Activated naive CD4-positive, alpha-beta T cell treated with anti-CD3 and anti-CD28 coated beads for 36 hours (primary cell): ENCODE measurements at regions not wholly inside any gene's neighbourhood (a gene's known extent, or its start where the extent isn't known, plus 50 kb on each side); places are given as distances from the start of the nearest gene placed in this dataset.
"Not testable (repeated sequence)": the region's sequence is repeated elsewhere in the genome, so short reads cannot be mapped to it uniquely, and the experiment has no call there.

Experiments
- CTCF ChIA-PET: fragments of 350-600 bp; sonication (Branson Sonifier 250); formaldehyde crosslinking; loops from one replicate; lab custom pipeline; 2021; ENCODE audit warnings: antibody characterized with exemption; lab: Charles Lee
- DNase-seq: peaks from one replicate; pipeline ENCODE4 v3.0.0-alpha.2; 2020
- H3K27ac Mint-ChIP-seq: one replicate; pipeline ENCODE4 v1.8.0; 2021; ENCODE audit warnings: mild to moderate bottlenecking, mixed read lengths
- H3K27me3 Mint-ChIP-seq: one replicate; pipeline ENCODE4 v1.8.0; 2021; ENCODE audit warnings: low read depth, mixed read lengths
- H3K36me3 Mint-ChIP-seq: one replicate; pipeline ENCODE4 v1.8.0; 2021; ENCODE audit warnings: low read depth, mixed read lengths
- H3K4me1 Mint-ChIP-seq: one replicate; pipeline ENCODE4 v1.8.0; 2021; ENCODE audit warnings: low read depth, mixed read lengths
- H3K4me3 Mint-ChIP-seq: one replicate; pipeline ENCODE4 v1.8.0; 2021; ENCODE audit warnings: mild to moderate bottlenecking, moderate library complexity, mixed read lengths
- H3K9me3 Mint-ChIP-seq: one replicate; pipeline ENCODE4 v1.8.0; 2021; ENCODE audit warnings: mixed read lengths
- intact Hi-C: fragments of 100-400 bp; cut with micrococcal nuclease; formaldehyde crosslinking; loops from one replicate; pipeline ENCODE4 v1.15.1; 2023

DNA sequence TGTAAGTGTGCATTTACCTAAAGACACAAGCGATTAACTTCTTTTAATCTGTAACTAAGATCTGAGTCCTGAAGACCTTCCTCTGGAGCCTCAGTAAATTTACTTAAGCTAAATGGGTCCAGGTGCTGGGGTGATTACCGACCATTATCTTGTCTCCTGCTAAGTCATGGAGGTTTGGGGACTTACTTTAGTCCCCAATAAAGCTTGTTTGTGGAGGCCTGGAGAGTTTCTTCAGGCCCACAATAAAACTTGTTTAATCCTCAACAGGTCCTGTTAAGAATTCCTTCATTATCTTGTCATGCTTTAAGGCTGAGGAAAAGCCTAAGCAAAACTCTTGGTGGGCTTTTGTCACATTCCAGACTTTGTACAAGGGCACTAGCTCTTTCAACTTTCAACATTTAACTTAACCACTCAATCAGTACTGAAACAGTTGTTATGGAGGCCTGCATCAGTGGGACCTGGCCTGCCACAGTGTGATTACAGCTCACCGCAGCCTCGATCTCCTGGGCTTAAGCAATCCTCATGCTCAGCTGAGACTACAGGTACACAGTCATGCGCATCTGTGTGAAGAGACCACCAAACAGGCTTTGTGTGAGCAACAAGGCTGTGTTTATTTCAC lies 84.0 kb downstream of the FMO4 start:
- Mint-ChIP-seq H3K27ac (no peak overlapping the region), H3K4me1 (no peaks in the 10 kb centered on the region), H3K27me3 (peaks cover 8% of the 10 kb centered on the region), H3K36me3 (no peaks in the 10 kb centered on the region), H3K9me3 (no peaks in the 10 kb centered on the region), H3K4me3 (no peak overlapping the region)
- intact Hi-C loops = no loop called here
- CTCF ChIA-PET = no interaction called here
- DNase-seq = no peak

DNA sequence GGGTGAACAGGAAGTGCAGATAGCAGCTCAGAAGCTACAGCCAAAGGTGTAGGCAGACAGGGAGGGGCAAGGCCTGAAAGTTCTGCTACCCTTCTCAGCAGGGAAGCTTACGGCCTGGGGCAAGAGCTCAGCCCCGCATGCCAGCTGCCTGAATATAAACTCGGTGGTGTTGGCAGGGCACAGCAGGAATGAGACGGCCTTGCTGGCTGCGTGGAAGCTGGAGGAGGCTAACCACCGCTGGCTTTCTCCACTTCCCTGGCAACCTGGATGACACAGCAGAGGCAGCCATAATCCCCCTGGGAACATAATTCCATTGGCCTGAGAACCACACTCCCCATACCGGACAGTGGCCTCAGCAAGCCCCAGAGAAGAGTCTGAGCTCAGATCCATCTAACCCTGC lies 81.9 kb upstream of the PRRC2C start:
- DNase-seq = no peak
- no peaks in the 10 kb centered on the region for H3K4me1 Mint-ChIP-seq
- no peak overlapping the region for H3K4me3 Mint-ChIP-seq
- peaks cover 1% of the 10 kb centered on the region for H3K36me3 Mint-ChIP-seq
- CTCF ChIA-PET = interaction anchor here (1.2 to 1.6 kb wide), 3 partner anchors 14 to 82 kb away, joined by 3 to 4 read pairs (median 3); partner anchors contain the start of gene PRRC2C
- peaks cover 7% of the 10 kb centered on the region for H3K9me3 Mint-ChIP-seq
- H3K27ac Mint-ChIP-seq = no peak overlapping the region
- peaks cover 7% of the 10 kb centered on the region for H3K27me3 Mint-ChIP-seq
- intact Hi-C loops = no loop called here

DNA sequence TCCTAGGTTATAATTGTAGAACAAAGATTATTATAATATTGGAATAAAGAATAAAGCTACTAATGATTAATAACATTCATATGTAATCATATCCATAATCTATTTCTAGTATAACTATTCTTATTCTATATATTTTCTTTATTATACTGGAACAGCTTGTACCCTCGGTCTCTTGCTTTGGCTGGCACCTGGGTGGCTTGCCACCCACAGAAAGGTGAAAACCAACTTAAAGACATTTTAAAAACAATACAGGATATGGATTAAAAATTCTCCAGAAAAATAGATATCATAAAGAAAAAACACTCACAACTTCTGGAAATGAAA lies 80.0 kb upstream of the PRRC2C start:
- H3K27me3 Mint-ChIP-seq = peaks cover 3% of the 10 kb centered on the region
- CTCF ChIA-PET = no interaction called here
- no peak overlapping the region for H3K4me3 Mint-ChIP-seq
- DNase-seq = no peak
- H3K27ac Mint-ChIP-seq = no peak overlapping the region
- H3K36me3 Mint-ChIP-seq = peaks cover 1% of the 10 kb centered on the region
- no peaks in the 10 kb centered on the region for H3K4me1 Mint-ChIP-seq
- H3K9me3 Mint-ChIP-seq = peaks cover 7% of the 10 kb centered on the region
- intact Hi-C loops = no loop called here

DNA sequence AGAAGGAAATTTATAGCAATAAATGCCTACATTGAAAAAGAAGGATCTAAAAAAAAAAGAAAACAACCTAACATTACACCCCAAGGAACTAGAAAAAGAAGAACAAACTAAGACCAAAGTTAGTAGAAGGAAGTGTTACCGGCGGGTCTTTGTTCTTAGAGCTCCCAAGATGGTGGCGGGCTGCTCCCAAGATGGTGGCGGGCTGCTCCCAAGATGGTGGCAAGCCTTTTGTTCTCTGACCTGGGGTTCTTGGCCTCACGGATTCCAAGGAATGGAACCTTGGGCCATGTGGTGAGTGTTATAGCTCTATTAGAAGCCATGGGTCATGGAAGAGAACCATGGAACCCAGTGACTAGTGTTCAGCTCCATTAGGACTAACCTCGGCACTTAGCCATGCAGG lies 71.8 kb upstream of the PRRC2C start:
- intact Hi-C loops, DNase-seq, H3K36me3 Mint-ChIP-seq, H3K27me3 Mint-ChIP-seq, H3K27ac Mint-ChIP-seq, H3K4me1 Mint-ChIP-seq, H3K9me3 Mint-ChIP-seq, H3K4me3 Mint-ChIP-seq: not testable (repeated sequence)
- CTCF ChIA-PET = interaction anchor here (0.6 kb wide), 1 partner anchor 95 kb away, joined by 3 read pairs; no protein-coding TSS in a partner anchor

DNA sequence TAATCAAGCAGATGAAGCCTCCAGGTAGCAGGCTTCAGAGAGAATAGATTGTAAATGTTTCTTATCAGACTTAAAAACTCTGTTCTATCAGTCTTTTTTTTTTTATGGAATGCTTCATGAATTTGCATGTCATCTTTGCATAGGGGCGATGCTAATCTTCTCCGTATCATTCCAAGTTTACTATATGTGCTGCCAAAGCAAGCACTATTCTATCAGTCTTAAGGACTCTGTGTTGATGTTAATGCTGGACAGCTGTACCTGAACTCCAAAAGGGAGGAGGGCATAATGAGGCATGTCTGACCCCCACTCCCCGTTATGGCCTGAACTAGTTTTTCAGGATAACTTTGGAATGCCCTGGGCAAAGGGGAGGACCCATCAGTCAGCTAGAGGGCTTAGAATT lies 66.8 kb upstream of the PRRC2C start:
- H3K9me3 Mint-ChIP-seq = peaks cover 3% of the 10 kb centered on the region
- H3K4me1 Mint-ChIP-seq = peaks cover 25% of the 10 kb centered on the region
- intact Hi-C loops = no loop called here
- H3K36me3 Mint-ChIP-seq = no peaks in the 10 kb centered on the region
- H3K27me3 Mint-ChIP-seq = peaks cover 2% of the 10 kb centered on the region
- CTCF ChIA-PET = interaction anchor here (1.4 kb wide), 1 partner anchor 105 kb away, joined by 3 read pairs; the partner anchor contains the start of gene FMO4
- no peak overlapping the region for H3K27ac Mint-ChIP-seq
- no peak overlapping the region for H3K4me3 Mint-ChIP-seq
- no peak for DNase-seq

DNA sequence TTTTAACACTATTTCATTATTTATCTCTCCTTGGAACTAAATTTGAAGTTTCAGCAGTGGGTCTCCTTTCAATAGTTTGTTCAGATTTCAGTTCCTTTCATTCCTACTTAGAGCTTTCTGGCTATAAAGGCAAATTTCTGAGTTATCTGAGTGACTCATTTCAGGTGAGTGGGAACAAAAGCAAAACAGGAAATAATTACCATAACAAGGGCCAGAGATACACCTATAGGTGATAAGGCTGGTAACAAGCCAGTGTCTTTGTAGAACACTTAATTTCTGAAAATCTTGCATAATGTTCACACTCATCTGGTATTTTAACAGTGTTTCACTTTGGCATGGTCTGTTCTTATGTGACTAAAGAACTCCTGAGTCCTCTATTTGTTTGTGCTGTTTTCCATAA lies 64.5 kb upstream of the PRRC2C start:
- peaks cover 1% of the 10 kb centered on the region for H3K36me3 Mint-ChIP-seq
- CTCF ChIA-PET = interaction anchor here (1.2 kb wide), 1 partner anchor 14 kb away, joined by 4 read pairs; no protein-coding TSS in a partner anchor
- DNase-seq = no peak
- peak overlapping the region; percentile 84 for H3K27ac Mint-ChIP-seq
- peaks cover 3% of the 10 kb centered on the region for H3K9me3 Mint-ChIP-seq
- H3K4me1 Mint-ChIP-seq = peaks cover 25% of the 10 kb centered on the region
- no peak overlapping the region for H3K4me3 Mint-ChIP-seq
- no peaks in the 10 kb centered on the region for H3K27me3 Mint-ChIP-seq
- intact Hi-C loops = loop anchor here (1.0 to 5.0 kb wide), 6 partner anchors 13 to 360 kb away; partner anchors contain the start of genes FMO4, METTL13 and PRRC2C

DNA sequence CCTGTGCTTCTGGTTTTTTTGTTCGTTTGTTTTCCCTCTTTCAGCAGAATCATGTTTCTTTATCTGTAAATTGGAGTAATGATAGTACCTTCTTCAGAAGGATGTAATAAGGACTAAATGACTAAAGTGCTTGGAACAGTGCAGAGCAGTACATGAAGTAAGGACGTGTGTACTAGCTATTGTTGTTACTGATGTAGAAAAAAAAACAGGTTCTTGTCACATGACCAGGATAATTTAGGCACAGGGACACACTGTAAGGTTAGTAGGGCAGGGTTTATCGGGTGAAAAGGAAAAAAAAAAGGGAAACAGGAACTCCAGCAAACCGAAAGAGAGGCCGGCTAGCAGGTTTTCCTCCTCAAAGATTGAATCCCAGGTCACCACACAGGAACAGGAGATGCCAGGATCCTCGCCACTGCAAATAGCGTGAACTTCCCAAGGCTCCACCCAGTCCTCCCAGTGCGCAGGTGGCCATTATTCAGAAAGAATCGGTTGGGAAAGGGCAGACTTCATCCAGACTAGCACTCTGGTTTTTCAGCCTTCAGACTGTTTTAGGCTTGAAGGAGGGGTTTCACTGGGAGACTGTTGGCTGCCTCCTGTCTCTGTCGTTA lies 63.8 kb upstream of the PRRC2C start:
- peaks cover 3% of the 10 kb centered on the region for H3K9me3 Mint-ChIP-seq
- intact Hi-C loops = loop anchor here (1.0 to 5.0 kb wide), 4 partner anchors 13 to 360 kb away; partner anchors contain the start of genes METTL13 and PRRC2C
- peaks cover 1% of the 10 kb centered on the region for H3K36me3 Mint-ChIP-seq
- H3K27ac Mint-ChIP-seq = peak overlapping the region; percentile 84
- H3K27me3 Mint-ChIP-seq = no peaks in the 10 kb centered on the region
- H3K4me1 Mint-ChIP-seq = peaks cover 25% of the 10 kb centered on the region
- no peak overlapping the region for H3K4me3 Mint-ChIP-seq
- no peak for DNase-seq
- CTCF ChIA-PET = no interaction called here

GRCh38 chr1:171422511-171422910 lies 62.8 kb upstream of the PRRC2C start:
- H3K9me3 Mint-ChIP-seq = no peaks in the 10 kb centered on the region
- H3K4me1 Mint-ChIP-seq = peaks cover 25% of the 10 kb centered on the region
- intact Hi-C loops = loop anchor here (5.0 kb wide), 1 partner anchor 80 kb away; no protein-coding TSS in a partner anchor
- CTCF ChIA-PET = interaction anchor here (0.7 kb wide), 1 partner anchor 1035 kb away, joined by 3 read pairs; no protein-coding TSS in a partner anchor
- H3K4me3 Mint-ChIP-seq = no peak overlapping the region
- peaks cover 1% of the 10 kb centered on the region for H3K36me3 Mint-ChIP-seq
- no peaks in the 10 kb centered on the region for H3K27me3 Mint-ChIP-seq
- DNase-seq = no peak
- H3K27ac Mint-ChIP-seq = no peak overlapping the region

- Mint-ChIP-seq H3K4me1 (peaks cover 25% of the 10 kb centered on the region), H3K27me3 (no peaks in the 10 kb centered on the region), H3K9me3 (peaks cover 1% of the 10 kb centered on the region), H3K27ac (no peak overlapping the region), H3K4me3 (no peak overlapping the region), H3K36me3 (peaks cover 1% of the 10 kb centered on the region)
- DNase-seq = no peak
- intact Hi-C loops = loop anchor here (5.0 kb wide), 1 partner anchor 78 kb away; no protein-coding TSS in a partner anchor
- CTCF ChIA-PET = interaction anchor here (1.5 kb wide), 1 partner anchor 220 kb away, joined by 3 read pairs; no protein-coding TSS in a partner anchor
These were observed 60.8 kb upstream of the PRRC2C start for GRCh38 chr1:171424494-171424893.

GRCh38 chr1:171426645-171427044 lies 58.7 kb upstream of the PRRC2C start:
- no peak for DNase-seq
- peaks cover 5% of the 10 kb centered on the region for H3K4me1 Mint-ChIP-seq
- intact Hi-C loops = no loop called here
- H3K36me3 Mint-ChIP-seq = peaks cover 1% of the 10 kb centered on the region
- peaks cover 3% of the 10 kb centered on the region for H3K9me3 Mint-ChIP-seq
- H3K27me3 Mint-ChIP-seq = peaks cover 6% of the 10 kb centered on the region
- CTCF ChIA-PET = no interaction called here
- H3K27ac Mint-ChIP-seq = no peak overlapping the region
- no peak overlapping the region for H3K4me3 Mint-ChIP-seq

DNA sequence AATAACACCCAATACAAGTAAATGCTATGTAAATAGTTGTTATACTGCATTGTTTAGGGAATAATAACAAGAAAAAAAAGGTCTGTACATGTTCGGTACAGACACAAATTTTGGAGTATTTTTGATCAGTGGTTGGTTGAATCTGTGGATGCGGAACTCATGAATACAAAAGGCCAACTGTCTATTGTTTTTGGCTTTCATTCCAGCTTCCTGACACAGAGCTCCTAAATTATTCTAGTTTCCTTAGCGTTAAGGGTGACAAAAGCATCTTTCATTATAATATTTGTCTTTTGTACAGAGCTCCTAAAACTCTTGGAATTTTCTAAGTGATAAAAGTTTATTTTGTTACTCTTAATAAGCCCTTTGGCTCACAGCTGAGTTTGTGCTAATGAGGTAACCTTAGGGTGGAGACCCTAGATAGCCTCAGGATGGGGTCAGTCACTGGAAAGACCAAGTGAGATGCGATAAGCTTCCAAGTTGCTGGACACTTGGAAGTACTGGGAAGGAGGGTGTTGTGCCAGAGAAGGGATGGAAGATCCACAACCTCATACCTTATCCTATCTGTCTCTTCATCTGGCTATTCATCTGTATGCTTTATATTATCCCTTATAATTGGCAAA lies 57.4 kb upstream of the PRRC2C start:
- Mint-ChIP-seq H3K27me3 (peaks cover 6% of the 10 kb centered on the region), H3K36me3 (peaks cover 1% of the 10 kb centered on the region), H3K9me3 (peaks cover 3% of the 10 kb centered on the region), H3K27ac (no peak overlapping the region), H3K4me1 (peaks cover 1% of the 10 kb centered on the region), H3K4me3 (no peak overlapping the region)
- intact Hi-C loops = no loop called here
- CTCF ChIA-PET = no interaction called here
- DNase-seq = no peak

- intact Hi-C loops = no loop called here
- Mint-ChIP-seq H3K27me3 (peaks cover 6% of the 10 kb centered on the region), H3K9me3 (peaks cover 3% of the 10 kb centered on the region), H3K4me1 (peaks cover 5% of the 10 kb centered on the region), H3K4me3 (no peak overlapping the region), H3K27ac (no peak overlapping the region), H3K36me3 (peaks cover 1% of the 10 kb centered on the region)
- CTCF ChIA-PET = no interaction called here
- DNase-seq = no peak
These were observed 56.2 kb upstream of the PRRC2C start for GRCh38 chr1:171429137-171429536.
